WTC11 (cell line): ENCODE measurements at regions not wholly inside any gene's neighbourhood (a gene's known extent, or its start where the extent isn't known, plus 50 kb on each side); places are given as distances from the start of the nearest gene placed in this dataset.

Experiments
- ATAC-seq: fragments of 200-7000 bp; cut with Tn5 transposase; 2 replicates; pipeline ENCODE4 v1.10.0; 2021; ENCODE audit warnings: mild to moderate bottlenecking, moderate library complexity
- CTCF ChIA-PET: fragments of 300-600 bp; sonication (Branson Sonifier 250); formaldehyde crosslinking; loops from one replicate; lab custom pipeline; 2021; ENCODE audit warnings: antibody characterized with exemption; lab: Charles Lee
- POLR2A ChIA-PET: fragments of 350-600 bp; sonication (Branson Sonifier 250); formaldehyde crosslinking; loops from one replicate; lab custom pipeline; 2021; ENCODE audit warnings: antibody characterized with exemption; lab: Charles Lee
- DNase-seq: peaks from one replicate; pipeline ENCODE4 v3.0.0; 2021; ENCODE audit warnings: low spot score
- H3K27ac Mint-ChIP-seq: 2 replicates; pipeline ENCODE4 v1.8.0; 2021; ENCODE audit warnings: mixed read lengths
- H3K27me3 Mint-ChIP-seq: 2 replicates; pipeline ENCODE4 v1.8.0; 2021; ENCODE audit warnings: low read depth, mild to moderate bottlenecking, moderate library complexity, mixed read lengths
- H3K36me3 Mint-ChIP-seq: 2 replicates; pipeline ENCODE4 v1.8.0; 2021; ENCODE audit warnings: mixed read lengths
- H3K4me1 Mint-ChIP-seq: 2 replicates; pipeline ENCODE4 v1.8.0; 2022; ENCODE audit warnings: mixed read lengths
- H3K4me3 Mint-ChIP-seq: 2 replicates; pipeline ENCODE4 v1.8.0; 2021; ENCODE audit warnings: mild to moderate bottlenecking, moderate library complexity, mixed read lengths
- H3K9me3 Mint-ChIP-seq: 2 replicates; pipeline ENCODE4 v1.8.0; 2021; ENCODE audit warnings: mixed read lengths
- ESRRA ChIP-seq: sonication (generic); formaldehyde crosslinking; IDR thresholded peaks from 2 replicates; pipeline ENCODE4 v1.8.1; 2022; ENCODE audit warnings: mild to moderate bottlenecking, missing genetic modification reagents, borderline replicate concordance
- FOXP1 ChIP-seq: sonication (generic); formaldehyde crosslinking; IDR thresholded peaks from 2 replicates; pipeline ENCODE4 v1.8.0; 2022; ENCODE audit warnings: missing genetic modification reagents, mild to moderate bottlenecking, moderate library complexity, borderline replicate concordance
- GABPB1 ChIP-seq: sonication (generic); formaldehyde crosslinking; IDR thresholded peaks from 2 replicates; pipeline ENCODE4 v1.8.1; 2023; ENCODE audit warnings: mild to moderate bottlenecking, missing genetic modification reagents
- MXD4 ChIP-seq: fragments of 250-450 bp; sonication (Bioruptor Pico); IDR thresholded peaks from 2 replicates; pipeline ENCODE4 v1.8.0; 2021; ENCODE audit warnings: mild to moderate bottlenecking, moderate library complexity, borderline replicate concordance
- MYBL2 ChIP-seq: sonication (generic); formaldehyde crosslinking; IDR thresholded peaks from 2 replicates; pipeline ENCODE4 v1.8.1; 2023; ENCODE audit warnings: mild to moderate bottlenecking, moderate library complexity, missing genetic modification reagents
- NFATC4 ChIP-seq: fragments of 250-450 bp; sonication (Bioruptor Pico); IDR thresholded peaks from 2 replicates; pipeline ENCODE4 v1.9.0; 2021; ENCODE audit warnings: mild to moderate bottlenecking
- OVOL2 ChIP-seq: fragments of 250-450 bp; sonication (Bioruptor Pico); IDR thresholded peaks from 2 replicates; pipeline ENCODE4 v1.9.0; 2021; ENCODE audit warnings: mild to moderate bottlenecking, borderline replicate concordance
- SMAD3 ChIP-seq: sonication (generic); formaldehyde crosslinking; IDR thresholded peaks from 2 replicates; pipeline ENCODE4 v1.8.0; 2022; ENCODE audit warnings: missing genetic modification reagents, mild to moderate bottlenecking, borderline replicate concordance
- TEAD1 ChIP-seq: sonication (generic); formaldehyde crosslinking; IDR thresholded peaks from 2 replicates; pipeline ENCODE4 v1.8.0; 2022; ENCODE audit warnings: mild to moderate bottlenecking, missing genetic modification reagents
- ZNF317 ChIP-seq: sonication (generic); formaldehyde crosslinking; IDR thresholded peaks from 2 replicates; pipeline ENCODE4 v1.8.1; 2023; ENCODE audit warnings: low read depth, mild to moderate bottlenecking, moderate library complexity, missing genetic modification reagents, borderline replicate concordance
- TF ChIP-seq, protein P1 (sequence below): sonication (generic); formaldehyde crosslinking; conservative IDR thresholded peaks from 2 replicates; pipeline ENCODE4 v1.8.1; 2022; ENCODE audit warnings: mild to moderate bottlenecking, missing genetic modification reagents
- TF ChIP-seq, protein P2 (sequence below): sonication (generic); formaldehyde crosslinking; IDR thresholded peaks from 2 replicates; pipeline ENCODE4 v1.8.1; 2023; ENCODE audit warnings: mild to moderate bottlenecking, missing genetic modification reagents
- TF ChIP-seq, protein P3 (sequence below): fragments of 250-450 bp; sonication (Bioruptor Pico); IDR thresholded peaks from 2 replicates; pipeline ENCODE4 v2.1.2; 2022; ENCODE audit warnings: mild to moderate bottlenecking, moderate library complexity
- TF ChIP-seq, protein P4 (sequence below): fragments of 250-450 bp; sonication (Bioruptor Pico); IDR thresholded peaks from 2 replicates; pipeline ENCODE4 v1.9.0; 2021; ENCODE audit warnings: moderate library complexity, mild to moderate bottlenecking, inconsistent platforms, borderline replicate concordance
- TF ChIP-seq, protein P5 (sequence below): sonication (generic); formaldehyde crosslinking; IDR thresholded peaks from 2 replicates; pipeline ENCODE4 v1.8.0; 2023; ENCODE audit warnings: mild to moderate bottlenecking, missing genetic modification reagents
- TF ChIP-seq, protein P6 (sequence below): sonication (generic); formaldehyde crosslinking; IDR thresholded peaks from 2 replicates; pipeline ENCODE4 v1.8.0; 2022; ENCODE audit warnings: mild to moderate bottlenecking, missing genetic modification reagents
- TF ChIP-seq, protein P7 (sequence below): fragments of 250-450 bp; sonication (Bioruptor Pico); IDR thresholded peaks from 2 replicates; pipeline ENCODE4 v1.8.0; 2021; ENCODE audit warnings: mild to moderate bottlenecking

DNA sequence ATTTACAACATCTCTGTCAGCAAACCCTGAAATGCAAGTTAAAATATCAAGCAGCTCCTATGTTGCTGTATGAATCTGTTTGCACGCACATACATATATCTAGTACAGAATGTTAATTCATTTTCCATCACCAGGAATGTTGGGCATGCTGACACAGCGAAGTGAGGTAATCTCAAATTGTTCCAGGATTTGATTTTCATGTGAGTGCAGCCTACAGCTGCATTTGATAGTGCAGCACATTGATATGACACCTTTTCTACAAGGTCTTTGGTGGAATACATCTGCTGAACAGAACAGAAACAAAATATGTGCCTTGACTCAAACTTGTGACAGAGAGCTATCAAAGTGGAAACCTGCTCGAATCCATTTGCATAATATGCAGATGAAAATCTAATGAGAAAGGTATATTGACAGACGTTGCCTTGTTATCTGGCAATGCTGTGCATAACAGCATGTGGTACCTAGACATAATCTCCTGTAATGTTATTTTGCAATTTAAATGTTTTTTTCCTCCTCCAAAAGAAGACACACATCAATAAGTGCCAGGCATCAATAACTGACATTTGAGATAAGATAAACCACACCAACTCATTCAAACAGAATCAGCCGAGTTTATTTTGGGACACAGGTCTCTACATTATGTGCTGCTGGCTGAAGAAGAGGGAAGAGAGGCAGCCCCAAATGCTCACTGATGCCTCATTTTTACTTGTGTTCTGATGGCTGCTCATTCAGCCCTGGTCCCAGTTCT is 512.2 kb downstream of the ZNF608 start:
- TF ChIP-seq NFATC4 (CRISPR knock-in tag) (no peak), TEAD1 (no peak), ESRRA (CRISPR knock-in tag) (no peak), SMAD3 (CRISPR knock-in tag) (no peak), MYBL2 (CRISPR knock-in tag) (no peak), GABPB1 (CRISPR knock-in tag) (no peak), FOXP1 (no peak), OVOL2 (CRISPR knock-in tag) (no peak), MXD4 (no peak), ZNF317 (CRISPR knock-in tag) (no peak)
- TF ChIP-seq, protein P1, sequence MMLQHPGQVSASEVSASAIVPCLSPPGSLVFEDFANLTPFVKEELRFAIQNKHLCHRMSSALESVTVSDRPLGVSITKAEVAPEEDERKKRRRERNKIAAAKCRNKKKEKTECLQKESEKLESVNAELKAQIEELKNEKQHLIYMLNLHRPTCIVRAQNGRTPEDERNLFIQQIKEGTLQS (CRISPR knock-in tag), result no peak
- TF ChIP-seq, protein P2, sequence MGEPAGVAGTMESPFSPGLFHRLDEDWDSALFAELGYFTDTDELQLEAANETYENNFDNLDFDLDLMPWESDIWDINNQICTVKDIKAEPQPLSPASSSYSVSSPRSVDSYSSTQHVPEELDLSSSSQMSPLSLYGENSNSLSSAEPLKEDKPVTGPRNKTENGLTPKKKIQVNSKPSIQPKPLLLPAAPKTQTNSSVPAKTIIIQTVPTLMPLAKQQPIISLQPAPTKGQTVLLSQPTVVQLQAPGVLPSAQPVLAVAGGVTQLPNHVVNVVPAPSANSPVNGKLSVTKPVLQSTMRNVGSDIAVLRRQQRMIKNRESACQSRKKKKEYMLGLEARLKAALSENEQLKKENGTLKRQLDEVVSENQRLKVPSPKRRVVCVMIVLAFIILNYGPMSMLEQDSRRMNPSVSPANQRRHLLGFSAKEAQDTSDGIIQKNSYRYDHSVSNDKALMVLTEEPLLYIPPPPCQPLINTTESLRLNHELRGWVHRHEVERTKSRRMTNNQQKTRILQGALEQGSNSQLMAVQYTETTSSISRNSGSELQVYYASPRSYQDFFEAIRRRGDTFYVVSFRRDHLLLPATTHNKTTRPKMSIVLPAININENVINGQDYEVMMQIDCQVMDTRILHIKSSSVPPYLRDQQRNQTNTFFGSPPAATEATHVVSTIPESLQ (CRISPR knock-in tag), result no peak
- TF ChIP-seq, protein P3, sequence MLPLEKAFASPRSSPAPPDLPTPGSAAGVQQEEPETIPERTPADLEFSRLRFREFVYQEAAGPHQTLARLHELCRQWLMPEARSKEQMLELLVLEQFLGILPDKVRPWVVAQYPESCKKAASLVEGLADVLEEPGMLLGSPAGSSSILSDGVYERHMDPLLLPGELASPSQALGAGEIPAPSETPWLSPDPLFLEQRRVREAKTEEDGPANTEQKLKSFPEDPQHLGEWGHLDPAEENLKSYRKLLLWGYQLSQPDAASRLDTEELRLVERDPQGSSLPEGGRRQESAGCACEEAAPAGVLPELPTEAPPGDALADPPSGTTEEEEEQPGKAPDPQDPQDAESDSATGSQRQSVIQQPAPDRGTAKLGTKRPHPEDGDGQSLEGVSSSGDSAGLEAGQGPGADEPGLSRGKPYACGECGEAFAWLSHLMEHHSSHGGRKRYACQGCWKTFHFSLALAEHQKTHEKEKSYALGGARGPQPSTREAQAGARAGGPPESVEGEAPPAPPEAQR (CRISPR knock-in tag), result no peak
- TF ChIP-seq, protein P4, sequence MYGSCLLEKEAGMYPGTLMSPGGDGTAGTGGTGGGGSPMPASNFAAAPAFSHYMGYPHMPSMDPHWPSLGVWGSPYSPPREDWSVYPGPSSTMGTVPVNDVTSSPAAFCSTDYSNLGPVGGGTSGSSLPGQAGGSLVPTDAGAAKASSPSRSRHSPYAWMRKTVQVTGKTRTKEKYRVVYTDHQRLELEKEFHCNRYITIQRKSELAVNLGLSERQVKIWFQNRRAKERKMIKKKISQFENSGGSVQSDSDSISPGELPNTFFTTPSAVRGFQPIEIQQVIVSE, result no peak
- TF ChIP-seq, protein P5, sequence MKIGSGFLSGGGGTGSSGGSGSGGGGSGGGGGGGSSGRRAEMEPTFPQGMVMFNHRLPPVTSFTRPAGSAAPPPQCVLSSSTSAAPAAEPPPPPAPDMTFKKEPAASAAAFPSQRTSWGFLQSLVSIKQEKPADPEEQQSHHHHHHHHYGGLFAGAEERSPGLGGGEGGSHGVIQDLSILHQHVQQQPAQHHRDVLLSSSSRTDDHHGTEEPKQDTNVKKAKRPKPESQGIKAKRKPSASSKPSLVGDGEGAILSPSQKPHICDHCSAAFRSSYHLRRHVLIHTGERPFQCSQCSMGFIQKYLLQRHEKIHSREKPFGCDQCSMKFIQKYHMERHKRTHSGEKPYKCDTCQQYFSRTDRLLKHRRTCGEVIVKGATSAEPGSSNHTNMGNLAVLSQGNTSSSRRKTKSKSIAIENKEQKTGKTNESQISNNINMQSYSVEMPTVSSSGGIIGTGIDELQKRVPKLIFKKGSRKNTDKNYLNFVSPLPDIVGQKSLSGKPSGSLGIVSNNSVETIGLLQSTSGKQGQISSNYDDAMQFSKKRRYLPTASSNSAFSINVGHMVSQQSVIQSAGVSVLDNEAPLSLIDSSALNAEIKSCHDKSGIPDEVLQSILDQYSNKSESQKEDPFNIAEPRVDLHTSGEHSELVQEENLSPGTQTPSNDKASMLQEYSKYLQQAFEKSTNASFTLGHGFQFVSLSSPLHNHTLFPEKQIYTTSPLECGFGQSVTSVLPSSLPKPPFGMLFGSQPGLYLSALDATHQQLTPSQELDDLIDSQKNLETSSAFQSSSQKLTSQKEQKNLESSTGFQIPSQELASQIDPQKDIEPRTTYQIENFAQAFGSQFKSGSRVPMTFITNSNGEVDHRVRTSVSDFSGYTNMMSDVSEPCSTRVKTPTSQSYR (CRISPR knock-in tag), result no peak
- TF ChIP-seq, protein P6, sequence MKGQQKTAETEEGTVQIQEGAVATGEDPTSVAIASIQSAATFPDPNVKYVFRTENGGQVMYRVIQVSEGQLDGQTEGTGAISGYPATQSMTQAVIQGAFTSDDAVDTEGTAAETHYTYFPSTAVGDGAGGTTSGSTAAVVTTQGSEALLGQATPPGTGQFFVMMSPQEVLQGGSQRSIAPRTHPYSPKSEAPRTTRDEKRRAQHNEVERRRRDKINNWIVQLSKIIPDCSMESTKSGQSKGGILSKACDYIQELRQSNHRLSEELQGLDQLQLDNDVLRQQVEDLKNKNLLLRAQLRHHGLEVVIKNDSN, result no peak
- TF ChIP-seq, protein P7, sequence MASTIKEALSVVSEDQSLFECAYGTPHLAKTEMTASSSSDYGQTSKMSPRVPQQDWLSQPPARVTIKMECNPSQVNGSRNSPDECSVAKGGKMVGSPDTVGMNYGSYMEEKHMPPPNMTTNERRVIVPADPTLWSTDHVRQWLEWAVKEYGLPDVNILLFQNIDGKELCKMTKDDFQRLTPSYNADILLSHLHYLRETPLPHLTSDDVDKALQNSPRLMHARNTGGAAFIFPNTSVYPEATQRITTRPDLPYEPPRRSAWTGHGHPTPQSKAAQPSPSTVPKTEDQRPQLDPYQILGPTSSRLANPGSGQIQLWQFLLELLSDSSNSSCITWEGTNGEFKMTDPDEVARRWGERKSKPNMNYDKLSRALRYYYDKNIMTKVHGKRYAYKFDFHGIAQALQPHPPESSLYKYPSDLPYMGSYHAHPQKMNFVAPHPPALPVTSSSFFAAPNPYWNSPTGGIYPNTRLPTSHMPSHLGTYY (CRISPR knock-in tag), result no peak
- TF ChIP-seq, all 79 proteins: peak for 0
- Mint-ChIP-seq H3K4me1 (peaks cover 86% of the 10 kb centered on the region), H3K27ac (peak overlapping the region; percentile 75), H3K27me3 (peaks cover 11% of the 10 kb centered on the region), H3K4me3 (peak overlapping the region; percentile 13; the same call in 1 of the 2 replicates), H3K36me3 (peaks cover 12% of the 10 kb centered on the region), H3K9me3 (peaks cover 16% of the 10 kb centered on the region)
- ATAC-seq, result peak; percentile 62
- DNase-seq, result no peak
- ChIA-PET CTCF (interaction anchor here (0.7 kb wide), 1 partner anchor 746 kb away, joined by 4 read pairs; no protein-coding TSS in a partner anchor), POLR2A (no interaction called here)
